ENCODE measurements at regions not wholly inside any gene's neighbourhood (a gene's known extent, or its start where the extent isn't known, plus 50 kb on each side); places are given as distances from the start of the nearest gene placed in this dataset.

GRCh38 chr10:30688456-30688855 is 58.9 kb upstream of the LYZL2 start:
- TF ChIP-seq CTCF (IDR thresholded peaks at IDR 0.05) (no peak), POLR2AphosphoS5 (IDR thresholded peaks at IDR 0.05) (no peak), POLR2A (IDR thresholded peaks at IDR 0.05) (no peak)
